ENCODE measurements at regions not wholly inside any gene's neighbourhood (a gene's known extent, or its start where the extent isn't known, plus 50 kb on each side); places are given as distances from the start of the nearest gene placed in this dataset.
"Not testable (repeated sequence)": the region's sequence is repeated elsewhere in the genome, so short reads cannot be mapped to it uniquely, and the experiment has no call there.

DNA sequence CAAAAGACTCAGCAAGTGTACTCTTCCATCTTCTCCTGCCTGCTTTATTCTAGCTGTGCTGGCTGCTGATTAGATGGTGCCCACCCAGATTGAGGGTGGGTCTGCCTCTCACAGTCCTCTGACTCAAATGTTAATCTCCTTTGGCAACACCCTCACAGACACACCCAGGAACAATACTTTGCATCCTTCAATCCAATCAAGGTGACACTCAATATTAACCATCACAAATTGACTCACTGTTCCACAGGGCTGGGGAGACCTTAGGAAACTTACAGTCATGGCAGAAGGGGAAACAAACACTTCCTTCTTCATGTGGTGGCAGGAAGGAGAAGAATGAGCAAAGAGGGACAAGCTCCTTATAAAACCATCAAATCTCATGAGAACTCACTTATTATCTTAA lies 94.9 kb upstream of the PLSCR5 start:
- TF ChIP-seq, protein P1, sequence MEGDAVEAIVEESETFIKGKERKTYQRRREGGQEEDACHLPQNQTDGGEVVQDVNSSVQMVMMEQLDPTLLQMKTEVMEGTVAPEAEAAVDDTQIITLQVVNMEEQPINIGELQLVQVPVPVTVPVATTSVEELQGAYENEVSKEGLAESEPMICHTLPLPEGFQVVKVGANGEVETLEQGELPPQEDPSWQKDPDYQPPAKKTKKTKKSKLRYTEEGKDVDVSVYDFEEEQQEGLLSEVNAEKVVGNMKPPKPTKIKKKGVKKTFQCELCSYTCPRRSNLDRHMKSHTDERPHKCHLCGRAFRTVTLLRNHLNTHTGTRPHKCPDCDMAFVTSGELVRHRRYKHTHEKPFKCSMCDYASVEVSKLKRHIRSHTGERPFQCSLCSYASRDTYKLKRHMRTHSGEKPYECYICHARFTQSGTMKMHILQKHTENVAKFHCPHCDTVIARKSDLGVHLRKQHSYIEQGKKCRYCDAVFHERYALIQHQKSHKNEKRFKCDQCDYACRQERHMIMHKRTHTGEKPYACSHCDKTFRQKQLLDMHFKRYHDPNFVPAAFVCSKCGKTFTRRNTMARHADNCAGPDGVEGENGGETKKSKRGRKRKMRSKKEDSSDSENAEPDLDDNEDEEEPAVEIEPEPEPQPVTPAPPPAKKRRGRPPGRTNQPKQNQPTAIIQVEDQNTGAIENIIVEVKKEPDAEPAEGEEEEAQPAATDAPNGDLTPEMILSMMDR (IDR thresholded peaks at IDR 0.05), result not testable (repeated sequence)
- not testable (repeated sequence) for TF ChIP-seq POLR2A (IDR thresholded peaks at IDR 0.05)

Measured in Peyer's patch (tissue), 4 donors.